HG03103 (cell line): ENCODE measurements at regions not wholly inside any gene's neighbourhood (a gene's known extent, or its start where the extent isn't known, plus 50 kb on each side); places are given as distances from the start of the nearest gene placed in this dataset.

ENCODE experiments used
- ATAC-seq: cut with Tn5 transposase; IDR thresholded peaks from one replicate; pipeline ENCODE4 v1.9.1; 2021; ENCODE audit warnings: low read depth; ENCODE audit not compliant: unreplicated experiment

GRCh38 chr2:21422050-21422449 lies 298.3 kb downstream of the TDRD15 start:
- ATAC-seq, result peak; percentile 61

- no peak for ATAC-seq
Observed at GRCh38 chr2:21422724-21423522, 299.2 kb downstream of the TDRD15 start.

GRCh38 chr2:21423854-21424253 lies 300.1 kb downstream of the TDRD15 start:
- no peak for ATAC-seq

- no peak for ATAC-seq
Observed at GRCh38 chr2:21424375-21424774, 300.6 kb downstream of the TDRD15 start.

- ATAC-seq, result peak; percentile 75
Observed at GRCh38 chr2:21427606-21428005, 303.8 kb downstream of the TDRD15 start.

- no peak for ATAC-seq
Observed at GRCh38 chr2:21428754-21429153, 305.0 kb downstream of the TDRD15 start.

GRCh38 chr2:21429747-21430146 lies 306.0 kb downstream of the TDRD15 start:
- ATAC-seq, result no peak

- no peak for ATAC-seq
Observed at GRCh38 chr2:21431078-21431477, 307.3 kb downstream of the TDRD15 start.

GRCh38 chr2:21438949-21439348 lies 315.2 kb downstream of the TDRD15 start:
- no peak for ATAC-seq

- ATAC-seq, result no peak
Observed at GRCh38 chr2:21441442-21441841, 317.7 kb downstream of the TDRD15 start.

- ATAC-seq, result no peak
Observed at GRCh38 chr2:21443494-21444105, 319.8 kb downstream of the TDRD15 start.

GRCh38 chr2:21449881-21450280 lies 326.1 kb downstream of the TDRD15 start:
- no peak for ATAC-seq

- ATAC-seq, result no peak
Observed at GRCh38 chr2:21451403-21451802, 327.6 kb downstream of the TDRD15 start.

- no peak for ATAC-seq
Observed at GRCh38 chr2:21452263-21452662, 328.5 kb downstream of the TDRD15 start.

- no peak for ATAC-seq
Observed at GRCh38 chr2:21452678-21453077, 328.9 kb downstream of the TDRD15 start.

- no peak for ATAC-seq
Observed at GRCh38 chr2:21453723-21454450, 330.1 kb downstream of the TDRD15 start.

- ATAC-seq, result no peak
Observed at GRCh38 chr2:21454839-21455238, 331.1 kb downstream of the TDRD15 start.

- ATAC-seq, result no peak
Observed at GRCh38 chr2:21461754-21462240, 338.0 kb downstream of the TDRD15 start.

- no peak for ATAC-seq
Observed at GRCh38 chr2:21466341-21466927, 342.7 kb downstream of the TDRD15 start.

GRCh38 chr2:21467280-21467818 lies 343.6 kb downstream of the TDRD15 start:
- ATAC-seq, result no peak

GRCh38 chr2:21467910-21468309 lies 344.1 kb downstream of the TDRD15 start:
- ATAC-seq, result no peak
